ENCODE measurements at regions not wholly inside any gene's neighbourhood (a gene's known extent, or its start where the extent isn't known, plus 50 kb on each side); places are given as distances from the start of the nearest gene placed in this dataset.
A peak's percentile ranks its signal among the peaks of the same experiment; 100 is the strongest.

DNA sequence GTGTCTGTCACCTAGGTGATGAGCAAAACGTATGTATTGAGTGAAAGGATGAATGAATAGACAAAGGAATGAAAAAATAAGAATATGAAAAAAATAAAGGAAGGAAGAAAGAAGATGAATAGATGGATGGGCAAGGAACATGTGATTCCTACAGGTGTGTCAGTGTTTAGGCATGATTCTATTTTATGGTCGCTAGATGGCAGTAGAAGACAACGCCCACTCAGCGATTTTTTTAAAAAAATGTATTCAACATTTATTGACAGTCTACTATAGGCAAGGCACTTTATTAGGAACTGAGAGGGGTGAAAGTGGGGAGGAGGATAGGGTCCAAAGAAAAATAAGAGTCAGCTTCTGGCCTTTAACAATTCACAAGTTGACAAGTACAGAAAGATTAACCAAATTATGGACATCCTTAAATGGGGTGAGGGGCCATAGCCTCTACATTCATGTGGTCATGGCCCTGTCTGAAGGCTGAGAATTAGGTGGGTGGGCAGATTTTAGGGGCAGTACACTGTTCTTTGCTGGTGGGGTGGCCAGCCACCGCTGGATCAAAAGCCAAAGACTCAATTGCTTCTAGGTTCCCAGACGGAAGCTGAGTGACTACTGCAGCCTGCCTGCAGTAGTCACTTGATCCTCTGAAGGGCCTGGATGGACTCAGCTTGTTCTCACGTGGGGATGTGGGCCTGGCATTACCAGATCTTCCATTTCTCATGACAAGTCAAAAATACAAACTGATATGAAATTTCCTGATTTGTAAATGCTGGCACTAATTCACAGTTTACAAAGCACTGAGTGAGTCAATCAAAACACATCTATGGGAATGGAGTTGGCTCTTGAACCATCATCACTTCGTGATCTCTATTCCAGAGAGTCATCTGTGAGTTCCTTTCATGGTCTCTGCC lies 83.9 kb downstream of the FASLG start:
- no peaks in the 10 kb centered on the region; the same call in 1 of the 2 replicates for H3K27me3 Mint-ChIP-seq (ENCODE audit: low read depth)
- H3K4me3 Mint-ChIP-seq: no peak overlapping the region
- CTCF ChIA-PET: interaction anchor here (0.6 to 1.8 kb wide), 4 partner anchors 50 to 677 kb away, joined by 3 to 6 read pairs (median 4); no protein-coding TSS in a partner anchor
- no peaks in the 10 kb centered on the region for H3K4me1 Mint-ChIP-seq
- no peak overlapping the region for H3K27ac Mint-ChIP-seq
- no peaks in the 10 kb centered on the region for H3K9me3 Mint-ChIP-seq
- DNase-seq (ENCODE audit: low spot score) (no peak), ATAC-seq (peak; percentile 59)
- no peaks in the 10 kb centered on the region for H3K36me3 Mint-ChIP-seq
- TF ChIP-seq, protein P1, sequence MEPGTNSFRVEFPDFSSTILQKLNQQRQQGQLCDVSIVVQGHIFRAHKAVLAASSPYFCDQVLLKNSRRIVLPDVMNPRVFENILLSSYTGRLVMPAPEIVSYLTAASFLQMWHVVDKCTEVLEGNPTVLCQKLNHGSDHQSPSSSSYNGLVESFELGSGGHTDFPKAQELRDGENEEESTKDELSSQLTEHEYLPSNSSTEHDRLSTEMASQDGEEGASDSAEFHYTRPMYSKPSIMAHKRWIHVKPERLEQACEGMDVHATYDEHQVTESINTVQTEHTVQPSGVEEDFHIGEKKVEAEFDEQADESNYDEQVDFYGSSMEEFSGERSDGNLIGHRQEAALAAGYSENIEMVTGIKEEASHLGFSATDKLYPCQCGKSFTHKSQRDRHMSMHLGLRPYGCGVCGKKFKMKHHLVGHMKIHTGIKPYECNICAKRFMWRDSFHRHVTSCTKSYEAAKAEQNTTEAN (CRISPR knock-in tag; IDR thresholded peaks at IDR 0.05): no peak
- peak; percentile 36 for TF ChIP-seq CTCF (IDR thresholded peaks at IDR 0.05)
- POLR2A ChIA-PET: no interaction called here

DNA sequence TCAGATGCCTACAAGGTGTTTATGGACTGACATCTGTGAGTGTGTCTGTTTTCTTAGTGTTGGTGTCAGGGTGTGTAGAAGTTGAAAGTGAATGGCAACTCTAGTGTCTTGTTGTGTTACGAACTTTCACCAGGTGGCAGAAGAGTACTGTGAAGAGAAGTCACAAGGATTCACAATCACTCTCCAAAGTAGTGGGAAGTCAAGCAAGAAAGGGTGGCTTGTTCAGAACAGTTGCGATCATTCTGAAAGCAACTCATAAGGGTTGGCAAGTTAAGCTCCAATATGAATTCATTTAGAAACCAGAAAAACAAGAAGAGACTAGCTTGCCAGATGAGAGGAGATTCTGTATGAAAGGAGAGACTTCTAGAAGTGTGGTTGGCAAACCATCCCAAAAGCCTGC lies 86.1 kb downstream of the FASLG start:
- DNase-seq (ENCODE audit: low spot score): no peak
- Mint-ChIP-seq H3K27ac (no peak overlapping the region), H3K4me1 (no peaks in the 10 kb centered on the region), H3K9me3 (no peaks in the 10 kb centered on the region), H3K27me3 (ENCODE audit: low read depth) (no peaks in the 10 kb centered on the region; the same call in 1 of the 2 replicates), H3K36me3 (no peaks in the 10 kb centered on the region), H3K4me3 (no peak overlapping the region)
- ChIA-PET CTCF (interaction anchor here (1.5 to 2.6 kb wide), 3 partner anchors 34 to 458 kb away, joined by 3 to 10 read pairs (median 5); no protein-coding TSS in a partner anchor), POLR2A (no interaction called here)
- ATAC-seq: peak; percentile 90
- TF ChIP-seq, protein P1 (CRISPR knock-in tag; IDR thresholded peaks at IDR 0.05): no peak
- TF ChIP-seq ZNF317 (CRISPR knock-in tag; IDR thresholded peaks at IDR 0.05; ENCODE audit: borderline replicate concordance, low read depth) (no peak), TEAD1 (CRISPR knock-in tag; IDR thresholded peaks at IDR 0.05) (no peak), MAX (CRISPR knock-in tag; IDR thresholded peaks at IDR 0.05) (no peak), CTCF (IDR thresholded peaks at IDR 0.05) (0 out of 2 replicates have a peak, but pooled peaks have one; percentile 47)
- TF ChIP-seq, protein P2, sequence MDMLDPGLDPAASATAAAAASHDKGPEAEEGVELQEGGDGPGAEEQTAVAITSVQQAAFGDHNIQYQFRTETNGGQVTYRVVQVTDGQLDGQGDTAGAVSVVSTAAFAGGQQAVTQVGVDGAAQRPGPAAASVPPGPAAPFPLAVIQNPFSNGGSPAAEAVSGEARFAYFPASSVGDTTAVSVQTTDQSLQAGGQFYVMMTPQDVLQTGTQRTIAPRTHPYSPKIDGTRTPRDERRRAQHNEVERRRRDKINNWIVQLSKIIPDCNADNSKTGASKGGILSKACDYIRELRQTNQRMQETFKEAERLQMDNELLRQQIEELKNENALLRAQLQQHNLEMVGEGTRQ (CRISPR knock-in tag; IDR thresholded peaks at IDR 0.05): no peak

- ATAC-seq (no peak), DNase-seq (ENCODE audit: low spot score) (no peak)
- Mint-ChIP-seq H3K9me3 (no peaks in the 10 kb centered on the region), H3K4me1 (no peaks in the 10 kb centered on the region), H3K4me3 (no peak overlapping the region), H3K27me3 (ENCODE audit: low read depth) (no peaks in the 10 kb centered on the region), H3K36me3 (no peaks in the 10 kb centered on the region), H3K27ac (no peak overlapping the region)
- POLR2A ChIA-PET: no interaction called here
- TF ChIP-seq JUN (CRISPR knock-in tag; IDR thresholded peaks at IDR 0.05): no peak
- CTCF ChIA-PET: interaction anchor here (0.6 to 2.6 kb wide), 5 partner anchors 21 to 456 kb away, joined by 3 to 10 read pairs (median 3); no protein-coding TSS in a partner anchor
These were observed 87.4 kb downstream of the FASLG start for GRCh38 chr1:172746091-172746949.
